NCI-H82 treated with DMSO at 0.1 percent for 48 hours (cell line): ENCODE measurements at regions not wholly inside any gene's neighbourhood (a gene's known extent, or its start where the extent isn't known, plus 50 kb on each side); places are given as distances from the start of the nearest gene placed in this dataset.
A peak's percentile ranks its signal among the peaks of the same experiment; 100 is the strongest.

Source experiments
- DNase-seq: peaks from one replicate; lab custom pipeline; 2025; ENCODE audit not compliant: unreplicated experiment; lab: John Stamatoyannopoulos, UW

- DNase-seq, result no peak
Observed at GRCh38 chr12:107541001-107541705, 144.4 kb upstream of the PWP1 start.

DNA sequence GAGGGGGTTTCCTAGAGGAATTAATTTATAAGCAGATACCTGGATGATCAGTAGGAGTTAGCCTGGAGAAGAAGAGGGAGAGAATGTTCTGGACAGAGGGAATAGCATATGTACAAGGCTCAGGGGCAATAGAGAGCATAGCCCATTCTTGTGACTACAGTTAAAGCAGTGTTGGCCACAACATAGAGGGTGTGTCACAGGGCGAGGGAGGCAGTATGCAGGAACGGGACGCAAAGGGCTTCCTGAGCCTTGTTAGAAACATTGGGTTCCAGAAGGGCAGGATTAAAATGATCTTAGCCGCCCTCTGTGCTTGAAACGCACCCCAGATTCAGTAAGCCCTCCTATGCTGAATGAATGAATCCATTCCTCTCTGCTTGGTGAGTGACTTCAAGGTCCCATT is 142.2 kb upstream of the PWP1 start:
- DNase-seq, result no peak

- DNase-seq, result no peak
Observed at GRCh38 chr12:107543841-107544240, 141.8 kb upstream of the PWP1 start.

GRCh38 chr12:107544937-107545336 is 140.7 kb upstream of the PWP1 start:
- DNase-seq, result no peak

DNA sequence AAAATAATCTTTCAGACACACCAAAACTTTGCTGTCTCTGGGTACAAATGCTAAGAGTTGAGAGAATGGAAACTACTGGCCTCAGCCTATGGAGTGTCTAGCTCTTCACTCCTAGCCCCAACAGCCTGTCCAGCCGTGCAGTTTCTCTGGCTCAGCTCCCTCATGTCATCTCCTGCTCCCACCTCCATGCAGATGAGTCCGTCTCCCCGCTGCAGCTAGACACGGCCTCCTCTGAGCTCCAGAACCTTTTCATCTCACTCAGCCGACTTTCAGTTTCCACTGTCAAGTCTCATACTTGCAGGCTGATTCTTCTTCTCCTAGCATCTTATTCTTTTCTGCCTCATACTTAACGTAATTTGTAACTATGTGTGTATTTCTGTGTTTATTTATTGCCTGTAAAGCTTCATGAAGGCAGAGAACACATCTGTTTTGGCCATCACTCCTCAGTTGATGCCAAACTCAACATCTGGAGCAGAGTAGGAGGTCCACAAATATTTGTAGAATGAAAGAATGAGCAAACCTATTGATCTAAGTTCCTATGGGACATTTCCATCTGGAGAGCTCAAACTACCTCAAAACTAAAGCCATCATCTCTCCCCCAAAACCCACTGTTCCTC is 139.8 kb upstream of the PWP1 start:
- DNase-seq, result no peak

DNA sequence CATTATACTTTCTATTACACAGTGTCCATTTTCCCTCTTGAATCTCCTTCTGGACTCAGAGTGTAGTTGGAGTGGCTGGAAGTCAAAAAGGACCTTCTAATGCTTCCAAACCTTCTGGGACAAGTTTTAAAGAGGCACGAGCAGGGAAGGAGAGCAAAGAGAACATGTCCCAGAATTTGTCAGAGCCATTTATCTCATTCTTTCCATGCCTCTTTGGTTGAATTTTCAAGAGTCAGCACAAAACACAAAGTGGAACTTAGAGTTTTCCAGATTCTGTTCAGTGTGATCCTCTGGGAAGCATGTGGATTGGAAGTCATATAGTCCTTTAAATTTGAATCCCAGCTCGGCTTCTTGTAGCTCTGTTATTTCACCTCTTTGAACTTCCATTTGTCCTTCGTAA is 138.2 kb upstream of the PWP1 start:
- no peak for DNase-seq

- no peak for DNase-seq
Observed at GRCh38 chr12:107549651-107550480, 135.7 kb upstream of the PWP1 start.

GRCh38 chr12:107551434-107551833 is 134.2 kb upstream of the PWP1 start:
- no peak for DNase-seq

DNA sequence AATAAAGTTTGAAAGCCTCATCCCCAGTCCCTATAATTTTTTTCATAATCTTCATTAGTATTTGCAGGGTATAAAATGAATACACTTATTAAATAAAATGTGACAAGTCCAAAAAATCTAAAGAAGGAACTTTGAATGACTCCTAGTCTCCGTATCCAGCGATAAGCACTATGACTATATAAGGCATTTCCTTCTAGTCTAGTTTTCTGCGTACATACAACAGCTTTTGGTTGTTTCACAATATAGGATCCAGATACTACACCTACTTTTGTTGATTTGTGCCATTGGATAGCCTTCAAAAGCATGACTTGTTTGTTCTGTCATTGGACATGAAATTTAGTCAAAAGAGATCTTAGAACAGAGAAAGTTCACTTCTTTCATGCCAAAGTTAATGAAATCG is 133.3 kb upstream of the PWP1 start:
- DNase-seq, result no peak

- DNase-seq, result no peak
Observed at GRCh38 chr12:107553211-107553765, 132.3 kb upstream of the PWP1 start.

DNA sequence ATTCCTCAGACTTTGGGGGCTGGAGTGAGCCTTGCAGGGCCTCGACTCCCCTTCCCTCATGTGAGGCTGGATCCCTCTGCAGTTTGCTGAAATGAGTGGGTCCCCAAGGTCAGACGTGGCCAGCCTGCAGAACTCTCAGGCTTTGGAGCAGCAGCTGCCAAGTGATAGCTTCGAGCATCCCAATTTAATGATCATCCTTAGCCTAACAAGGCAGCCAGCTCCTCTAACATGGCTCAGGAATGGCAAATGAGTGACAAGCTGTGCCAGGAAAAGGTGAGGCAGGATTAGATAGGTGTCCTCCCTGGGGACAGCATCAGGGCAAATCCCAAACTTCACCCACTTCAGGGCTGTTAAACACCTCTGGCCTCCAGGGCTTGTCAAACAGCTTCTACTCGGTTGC is 130.7 kb upstream of the PWP1 start:
- DNase-seq, result no peak

DNA sequence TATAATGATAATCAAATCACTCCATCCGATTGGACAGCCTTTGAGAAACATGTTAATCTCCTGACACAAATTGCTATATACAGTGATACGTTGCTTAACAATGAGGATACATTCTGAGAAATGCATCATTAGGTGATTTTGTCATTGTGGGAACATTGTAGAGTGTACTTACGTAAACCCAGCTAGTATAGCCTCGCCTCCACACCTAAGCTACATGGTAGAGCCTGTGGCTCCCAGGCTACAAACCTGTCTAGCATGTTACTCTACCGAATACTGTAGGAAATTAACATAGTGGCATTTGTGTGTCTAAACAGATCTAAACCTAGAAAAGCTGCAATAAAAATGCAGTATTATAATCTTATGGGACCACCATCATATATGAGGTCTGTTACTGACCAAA is 128.6 kb upstream of the PWP1 start:
- no peak for DNase-seq

GRCh38 chr12:107557589-107558100 is 128.0 kb upstream of the PWP1 start:
- DNase-seq, result no peak

GRCh38 chr12:107558141-107558815 is 127.3 kb upstream of the PWP1 start:
- no peak for DNase-seq

GRCh38 chr12:107558816-107559382 is 126.7 kb upstream of the PWP1 start:
- no peak for DNase-seq

- no peak for DNase-seq
Observed at GRCh38 chr12:107560165-107560898, 125.3 kb upstream of the PWP1 start.

DNA sequence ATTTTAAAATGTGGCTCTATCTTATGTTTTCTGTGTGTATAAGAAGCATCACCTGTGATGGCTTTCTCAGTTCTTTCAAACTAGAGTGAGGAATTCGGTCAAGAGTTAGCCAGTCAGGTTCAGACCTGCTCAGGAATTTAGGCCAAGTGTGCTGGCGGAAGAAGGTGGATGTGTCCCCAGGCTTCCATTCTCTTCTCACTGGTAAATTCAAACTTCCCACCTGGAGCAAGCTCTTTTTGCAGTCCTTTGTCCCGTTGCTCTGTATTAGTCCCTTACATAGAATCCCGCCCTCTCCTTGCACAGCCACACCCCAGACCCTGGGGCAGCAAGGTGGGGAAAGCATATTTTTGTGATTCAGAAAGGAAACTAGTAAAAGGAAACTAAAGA is 124.7 kb upstream of the PWP1 start:
- no peak for DNase-seq

- DNase-seq, result peak; percentile 22
Observed at GRCh38 chr12:107564946-107565345, 120.7 kb upstream of the PWP1 start.

- no peak for DNase-seq
Observed at GRCh38 chr12:107565551-107565950, 120.0 kb upstream of the PWP1 start.
